T-helper 9 cell (primary cell): ENCODE measurements at regions not wholly inside any gene's neighbourhood (a gene's known extent, or its start where the extent isn't known, plus 50 kb on each side); places are given as distances from the start of the nearest gene placed in this dataset.
"Not testable (repeated sequence)": the region's sequence is repeated elsewhere in the genome, so short reads cannot be mapped to it uniquely, and the experiment has no call there.

ENCODE experiments used
- DNase-seq: peaks from one replicate; pipeline ENCODE4 v3.0.0-alpha.2; 2020

DNA sequence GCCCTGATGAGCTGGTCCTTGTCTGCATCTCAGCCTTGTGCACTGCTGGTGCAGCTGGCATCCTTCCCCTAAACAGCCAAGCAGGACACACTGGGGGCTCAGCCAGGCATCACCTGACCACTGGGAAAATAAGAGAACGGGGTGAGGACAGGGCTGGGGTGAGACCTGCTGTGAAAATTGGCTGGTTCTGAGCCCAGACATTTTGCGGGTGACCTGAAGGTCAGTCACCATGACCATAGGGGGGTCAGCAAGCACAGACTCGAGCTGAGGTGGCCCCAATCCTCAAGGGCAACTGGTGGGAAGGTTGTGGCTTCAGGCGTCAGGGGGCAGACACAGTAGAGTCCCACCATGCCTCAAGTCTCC is 144.9 kb upstream of the TWIST2 start:
- DNase-seq = no peak

DNA sequence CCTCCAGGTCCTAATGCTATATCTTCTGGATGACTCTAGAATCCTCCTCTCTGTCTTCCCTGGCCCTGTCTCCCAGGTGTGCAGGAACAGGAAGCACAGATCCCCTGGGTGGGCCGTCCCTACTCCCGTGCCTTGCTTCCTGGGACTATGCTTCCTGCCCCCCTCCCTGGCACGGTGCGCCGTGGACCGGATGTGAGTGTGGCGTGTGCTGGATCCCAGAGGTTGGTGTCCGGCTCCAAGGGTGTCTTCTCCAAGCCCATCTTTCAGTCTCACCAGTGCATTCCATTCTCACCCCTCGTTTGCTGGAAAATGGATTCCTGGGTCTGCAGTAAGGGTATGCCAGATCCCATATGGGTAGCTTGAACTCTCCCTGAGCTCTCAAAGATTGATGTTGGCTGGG is 144.4 kb upstream of the TWIST2 start:
- DNase-seq = no peak

DNA sequence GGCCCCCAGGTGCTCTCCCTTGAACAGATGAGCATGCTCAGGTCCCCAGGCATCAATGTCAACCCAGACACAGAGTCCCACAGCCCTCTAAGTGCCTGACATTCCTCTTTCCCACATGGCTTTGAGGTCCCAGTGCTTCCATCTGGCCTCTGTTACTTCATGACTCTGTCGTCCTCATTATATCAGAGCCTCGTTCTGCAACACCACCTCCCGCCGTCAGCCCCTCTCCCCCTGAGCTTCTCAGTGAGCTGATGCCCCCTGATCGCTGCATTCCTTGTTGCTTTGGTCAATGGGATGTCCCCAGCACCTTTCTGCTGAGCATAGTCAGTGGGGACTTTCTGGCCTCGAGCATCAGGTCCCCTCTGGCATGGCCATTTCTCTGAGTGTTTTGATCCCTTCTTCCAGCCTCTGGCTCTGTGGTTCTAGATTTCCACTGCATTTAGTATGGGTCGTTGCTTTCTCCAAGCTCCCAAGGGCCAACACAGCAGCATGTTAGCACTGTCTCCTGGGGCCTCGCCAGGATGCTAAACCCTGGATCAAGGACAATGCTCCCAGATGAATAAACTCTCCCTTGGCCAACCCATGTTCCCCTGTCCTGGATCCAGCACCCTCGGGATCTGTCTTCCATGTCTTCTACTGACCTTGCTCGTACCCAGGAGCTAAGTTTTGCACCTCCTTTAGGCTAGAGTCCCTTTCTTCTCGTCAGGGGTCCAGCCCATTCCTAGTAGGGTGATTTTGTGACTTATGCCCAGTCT is 143.2 kb upstream of the TWIST2 start:
- no peak for DNase-seq

DNA sequence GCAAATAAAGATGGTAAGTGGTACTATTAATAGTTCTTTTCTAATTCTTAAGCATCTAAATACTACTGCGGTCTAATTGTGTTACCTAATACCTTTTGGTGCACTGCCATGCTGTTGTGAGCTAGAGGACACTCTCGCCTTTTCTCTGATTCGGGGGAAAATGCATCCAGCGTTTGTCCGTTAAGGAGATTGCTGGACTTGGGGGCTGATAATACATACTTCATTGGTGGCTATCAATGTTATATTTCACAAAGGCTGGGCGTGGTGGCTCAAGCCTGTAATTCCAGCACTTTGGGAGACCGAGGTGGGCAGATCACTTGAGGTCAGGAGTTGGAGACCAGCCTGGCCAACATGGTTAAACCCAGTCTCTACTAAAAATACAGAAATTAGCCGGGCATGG is 141.7 kb upstream of the TWIST2 start:
- DNase-seq = no peak

DNA sequence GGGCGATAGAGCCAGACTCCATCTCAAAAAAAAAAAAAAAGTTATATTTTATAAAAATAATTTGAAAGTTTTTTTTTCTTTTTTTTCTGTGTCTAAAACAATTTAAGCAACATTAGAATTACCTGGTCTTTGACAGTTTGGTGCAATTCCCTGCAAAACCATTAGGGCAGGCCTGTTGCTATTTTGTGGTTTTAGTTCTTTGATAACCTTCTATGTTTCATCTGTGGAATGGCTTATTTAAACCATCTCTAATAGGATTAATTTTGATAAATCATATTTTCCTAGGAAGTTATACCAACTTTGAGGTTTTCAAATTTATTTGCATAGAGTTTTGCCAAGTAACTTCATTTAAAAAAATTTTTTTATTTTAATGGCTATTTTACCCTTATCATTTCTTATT is 141.2 kb upstream of the TWIST2 start:
- DNase-seq = no peak

DNA sequence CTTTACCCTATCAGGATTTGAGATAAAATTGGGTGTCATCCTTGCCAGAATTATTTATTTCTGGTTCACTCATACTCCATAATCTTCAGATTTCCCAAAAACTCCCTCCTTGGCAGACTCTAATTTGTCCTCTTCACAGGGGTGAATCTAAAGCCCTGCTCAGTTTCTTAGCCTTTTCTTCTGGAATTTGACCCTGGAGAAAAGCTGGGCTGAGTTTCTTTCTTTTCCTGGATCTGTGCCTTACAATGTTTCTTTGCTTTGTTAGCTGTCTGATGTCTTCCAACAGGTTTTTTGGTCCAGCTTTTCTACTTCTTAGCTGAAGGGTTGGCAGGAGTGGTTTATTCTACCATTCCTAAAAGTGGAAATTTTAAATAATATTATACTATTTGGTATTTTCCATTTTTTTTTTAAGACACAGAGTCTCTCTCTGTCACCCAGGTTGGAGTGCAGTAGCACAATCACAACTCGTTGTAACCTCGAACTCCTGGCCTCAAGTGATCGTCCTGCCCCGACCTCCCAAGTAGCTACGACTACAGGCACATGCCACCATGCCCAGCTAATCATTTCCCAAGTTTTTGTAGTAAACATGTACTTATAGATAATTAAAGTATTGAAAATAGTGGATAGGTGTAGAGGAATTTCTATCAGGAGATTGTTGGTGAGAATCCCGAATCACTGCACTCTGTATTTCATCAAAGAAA is 138.4 kb upstream of the TWIST2 start:
- DNase-seq = no peak

DNA sequence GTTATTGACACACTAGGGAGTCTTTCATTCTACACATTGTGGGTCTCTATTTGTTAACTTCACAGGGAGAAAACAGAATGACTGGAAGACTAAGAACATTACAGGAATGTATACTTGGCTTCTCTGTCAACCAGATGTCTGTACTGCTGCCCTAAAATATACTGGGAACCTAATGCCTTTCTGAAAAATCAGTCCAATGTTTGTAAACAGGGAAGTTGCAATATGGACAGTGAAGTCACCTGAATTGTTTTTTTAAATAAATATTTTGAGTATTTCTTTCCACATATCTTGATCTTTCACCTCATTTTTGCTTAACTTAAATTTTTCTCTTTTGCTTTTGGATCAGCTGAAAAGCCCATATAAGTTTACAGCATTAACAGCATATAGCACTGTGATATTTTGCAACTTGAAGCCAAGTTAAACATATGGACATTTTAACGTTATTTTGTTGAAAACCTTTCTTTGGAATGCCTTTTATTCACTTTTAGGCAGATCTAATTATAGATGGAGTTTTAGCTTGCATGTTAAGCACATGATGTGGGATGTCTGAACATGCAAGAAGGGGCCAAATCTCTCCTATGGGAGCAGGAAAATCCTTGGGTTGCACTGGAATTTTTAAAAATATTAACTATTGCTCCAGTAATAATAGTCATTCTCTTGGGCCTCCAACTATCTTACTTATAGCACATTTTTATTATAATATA is 137.7 kb upstream of the TWIST2 start:
- no peak for DNase-seq

DNA sequence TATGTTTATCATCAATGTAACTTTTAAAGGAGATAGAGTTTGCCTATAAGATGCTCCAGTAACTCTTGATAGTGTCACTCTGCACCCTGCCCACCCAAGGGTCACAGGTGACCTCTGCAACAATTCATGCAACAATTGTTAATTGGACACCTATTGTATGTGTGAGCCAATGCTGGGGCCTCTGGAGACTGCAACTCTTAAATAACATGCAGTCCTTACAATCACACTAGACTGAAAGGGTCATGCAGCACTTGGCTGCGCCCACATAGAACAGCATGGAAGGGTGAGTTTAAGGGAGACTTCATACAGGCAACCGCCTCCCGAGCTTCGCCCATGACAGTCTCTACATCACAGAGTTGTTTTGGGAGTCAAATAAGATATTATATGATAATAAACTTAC is 137.1 kb upstream of the TWIST2 start:
- no peak for DNase-seq

DNA sequence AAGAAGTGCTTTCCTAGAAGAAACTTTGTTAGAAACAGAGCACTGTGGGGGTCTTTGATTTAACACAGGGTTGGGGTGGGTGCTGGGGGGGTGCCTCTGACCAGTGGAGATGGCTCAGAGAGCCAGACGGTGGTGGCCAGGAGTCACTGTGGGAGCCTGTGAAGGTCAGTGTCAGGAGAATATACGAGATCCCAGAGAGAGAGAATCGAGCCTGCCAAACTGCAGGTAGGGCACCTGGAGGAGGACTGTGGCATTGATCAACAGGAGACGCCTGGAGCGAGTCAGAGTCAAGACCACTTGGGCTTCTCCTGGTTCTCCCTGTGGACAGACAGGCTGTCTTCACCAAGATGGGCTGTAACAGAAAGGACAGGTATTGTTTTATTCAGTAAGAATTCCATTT is 136.5 kb upstream of the TWIST2 start:
- DNase-seq = no peak

DNA sequence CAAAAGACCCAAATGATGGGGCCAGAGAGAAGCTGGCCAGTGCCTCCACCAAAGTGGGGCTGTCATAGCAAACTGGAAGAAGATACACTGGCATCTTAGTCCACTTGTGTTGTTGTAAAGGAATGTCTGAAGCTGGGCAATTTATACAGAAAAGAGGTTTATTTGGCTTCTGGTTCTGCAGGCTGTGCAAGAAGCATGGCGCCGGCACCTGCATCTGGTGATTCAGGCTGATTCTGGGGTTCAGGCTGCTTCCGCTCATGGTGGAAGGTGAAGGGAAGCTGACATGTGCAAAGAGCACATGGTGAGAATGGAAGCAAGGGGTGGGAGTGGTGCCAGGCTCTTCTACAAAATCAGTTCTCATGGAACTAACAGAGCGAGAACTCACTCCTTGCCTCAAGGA is 135.9 kb upstream of the TWIST2 start:
- no peak for DNase-seq

DNA sequence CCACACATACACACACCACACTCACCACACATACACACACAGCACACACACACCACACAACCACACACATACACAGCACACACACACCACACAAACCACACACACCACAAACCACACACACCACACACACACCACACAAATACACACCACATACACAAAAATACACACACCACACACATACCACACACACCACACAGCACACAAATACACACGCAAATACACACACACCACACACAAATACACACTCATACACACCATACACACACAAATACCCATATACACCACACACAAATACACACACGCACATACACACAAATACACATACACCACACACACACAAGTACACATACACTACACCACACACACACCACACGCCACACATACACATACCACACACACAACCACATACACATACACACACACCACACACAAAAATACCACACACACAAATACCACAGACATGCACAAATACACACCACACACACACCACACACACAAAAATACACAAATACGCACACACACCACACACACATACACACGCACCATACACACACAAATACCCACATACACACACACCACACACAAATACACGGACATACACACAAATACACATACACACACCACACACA is 134.6 kb upstream of the TWIST2 start:
- DNase-seq = no peak

DNA sequence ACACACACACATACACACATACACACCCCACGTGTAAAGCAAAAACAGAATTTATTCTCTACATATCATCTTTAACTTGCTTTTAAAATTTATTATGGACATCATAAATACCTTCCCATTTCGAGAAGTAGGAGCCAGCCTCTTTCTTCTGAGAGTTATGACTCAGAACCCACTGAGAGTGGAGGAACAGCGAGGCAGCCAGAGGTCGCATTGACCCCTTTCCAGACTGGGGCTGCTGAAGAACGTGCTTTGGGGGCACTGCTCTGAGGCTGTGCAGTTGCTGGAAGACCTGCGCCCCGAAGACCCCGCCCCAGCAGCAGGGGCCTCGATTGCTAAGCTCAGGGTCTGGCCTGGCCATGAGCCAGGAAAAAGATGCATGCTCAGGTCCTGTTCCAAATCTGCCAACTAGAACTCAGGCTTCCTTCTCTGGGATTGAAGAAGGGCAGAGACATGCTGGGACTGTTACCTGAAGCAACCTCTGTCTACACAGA is 133.8 kb upstream of the TWIST2 start:
- no peak for DNase-seq

DNA sequence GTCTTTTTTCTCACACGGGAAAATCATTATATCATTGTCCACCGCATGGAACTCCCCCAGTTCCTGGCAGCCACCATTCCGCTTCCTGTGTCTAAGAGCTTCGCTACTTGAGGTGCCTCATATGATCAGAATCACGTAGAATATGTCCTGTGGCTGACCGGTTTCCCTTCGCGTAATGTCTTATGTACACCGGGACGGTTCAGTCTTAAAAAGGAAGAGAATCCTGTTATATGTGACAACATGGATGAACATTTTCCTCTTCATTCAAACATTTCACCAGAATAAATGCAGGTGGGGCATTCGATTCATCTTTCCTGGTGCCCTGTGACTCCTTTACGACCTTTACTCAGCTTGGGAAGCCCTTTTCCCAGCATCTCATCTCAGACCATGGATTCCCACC is 131.7 kb upstream of the TWIST2 start:
- no peak for DNase-seq

DNA sequence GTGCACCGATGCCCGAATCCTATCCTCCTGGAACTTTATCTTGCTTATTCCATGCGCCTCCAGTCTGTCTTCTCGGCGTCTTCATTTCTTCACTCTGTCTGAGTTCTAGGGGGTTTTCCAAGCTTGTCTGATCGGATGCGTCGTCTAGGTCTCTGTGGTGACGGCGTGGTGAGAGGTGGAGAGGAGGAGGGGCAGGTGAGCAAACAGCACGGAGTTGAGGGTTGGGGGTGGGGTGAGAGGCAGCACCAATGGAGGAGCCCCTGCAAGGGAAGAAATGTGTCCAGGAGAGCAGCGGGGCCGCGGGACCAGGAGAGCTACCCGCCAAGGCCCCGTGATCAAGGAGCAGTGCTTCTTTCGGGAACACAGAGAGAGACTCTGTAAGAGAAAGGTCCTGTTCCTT is 131.3 kb upstream of the TWIST2 start:
- no peak for DNase-seq

DNA sequence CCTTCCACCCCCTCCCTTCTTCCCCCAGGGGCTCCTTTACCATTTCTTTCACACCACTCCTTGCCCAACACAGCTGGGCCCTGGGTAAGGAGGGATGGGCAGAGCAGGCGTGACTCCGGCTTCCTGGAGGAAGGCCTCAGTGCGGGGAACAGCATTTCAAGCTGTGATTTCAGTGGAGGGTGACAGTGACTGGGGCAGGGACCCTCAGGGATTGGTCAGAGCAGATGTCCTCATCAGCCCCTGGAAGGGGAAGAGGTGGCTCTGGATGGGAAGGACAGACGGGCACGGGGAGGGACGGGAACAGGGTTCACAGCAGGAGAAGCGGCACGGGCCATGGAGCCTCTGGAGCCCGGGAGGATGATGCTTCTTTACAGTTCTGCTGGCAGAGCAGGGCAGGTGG is 130.8 kb upstream of the TWIST2 start:
- no peak for DNase-seq

DNA sequence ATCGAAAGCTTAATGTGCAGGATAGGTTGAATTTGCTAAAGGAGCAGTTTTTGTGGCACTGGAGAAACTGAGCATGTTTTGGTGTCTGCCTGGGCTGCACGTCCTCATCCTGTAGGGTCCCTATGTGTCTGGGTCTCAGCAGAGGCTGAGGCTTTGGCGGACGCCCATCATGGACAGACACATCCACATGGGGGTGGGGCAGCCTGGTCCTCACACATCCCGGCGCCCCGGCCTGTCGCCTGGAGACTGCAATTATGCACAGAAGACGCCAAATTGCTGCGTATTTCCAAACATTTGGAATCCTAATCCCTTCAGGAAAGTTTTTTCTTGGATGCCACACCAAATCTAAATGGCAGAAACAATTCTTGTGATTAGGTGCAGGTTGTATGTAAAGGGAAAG is 128.2 kb upstream of the TWIST2 start:
- no peak for DNase-seq

DNA sequence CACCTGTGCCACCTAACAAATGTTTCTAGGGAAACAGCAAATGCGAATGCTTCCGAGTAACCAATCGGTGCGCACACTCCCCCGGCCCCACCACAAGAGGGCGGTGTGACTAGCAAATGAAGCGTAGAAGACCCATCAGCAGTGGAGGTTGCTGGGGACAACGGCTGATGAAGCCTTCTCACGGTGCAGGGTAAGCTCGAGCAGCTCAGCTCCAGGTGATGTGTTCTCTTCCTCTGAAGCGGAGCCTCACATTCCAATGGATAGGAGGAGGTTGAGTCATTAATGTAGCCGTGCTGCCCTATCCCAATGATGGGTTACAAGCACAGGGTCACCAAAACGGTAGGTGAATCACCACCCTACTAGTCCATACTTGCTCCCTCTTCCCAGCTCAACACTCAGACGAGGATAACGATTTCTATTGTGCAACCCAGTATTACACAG is 127.6 kb upstream of the TWIST2 start:
- peak; percentile 14 for DNase-seq

DNA sequence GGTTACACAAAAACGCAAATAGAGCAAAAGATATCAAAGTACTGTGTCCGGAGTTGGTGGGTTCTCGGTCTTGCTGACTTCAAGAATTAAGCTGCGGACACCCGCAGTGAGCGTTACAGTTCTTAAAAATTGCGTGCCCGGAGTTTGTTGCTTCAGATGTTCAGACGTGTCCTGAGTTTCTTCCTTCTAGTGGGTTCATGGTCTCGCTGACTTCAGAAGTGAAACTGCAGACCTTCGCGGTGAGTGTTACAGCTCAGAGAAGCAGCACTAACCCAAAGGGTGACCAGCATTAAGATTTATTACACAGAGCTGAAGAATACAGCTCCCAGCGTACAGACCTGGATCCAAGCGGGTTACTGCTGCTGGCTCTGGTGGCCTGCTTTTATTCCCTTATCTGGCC is 125.7 kb upstream of the TWIST2 start:
- DNase-seq = no peak

DNA sequence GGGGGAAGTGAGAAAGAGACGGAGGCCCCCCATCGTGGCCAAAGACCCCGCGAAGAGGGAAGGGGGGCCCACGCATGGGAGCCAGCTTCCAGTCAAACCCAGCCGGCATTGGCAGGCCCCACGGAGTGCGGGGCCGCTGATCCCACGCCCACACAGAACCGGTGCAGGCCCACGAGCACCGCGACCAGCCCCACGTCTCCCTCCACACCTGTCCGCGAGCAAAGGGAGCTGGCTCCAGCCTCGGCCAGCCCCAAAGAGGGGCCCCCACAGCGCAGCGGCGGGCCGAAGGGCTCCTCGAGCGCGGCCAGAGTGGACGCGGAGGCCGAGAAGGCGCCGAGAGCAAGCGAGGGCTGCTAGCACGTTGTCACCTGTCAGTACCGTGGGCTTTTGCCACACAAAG is 125.0 kb upstream of the TWIST2 start:
- no peak for DNase-seq

DNA sequence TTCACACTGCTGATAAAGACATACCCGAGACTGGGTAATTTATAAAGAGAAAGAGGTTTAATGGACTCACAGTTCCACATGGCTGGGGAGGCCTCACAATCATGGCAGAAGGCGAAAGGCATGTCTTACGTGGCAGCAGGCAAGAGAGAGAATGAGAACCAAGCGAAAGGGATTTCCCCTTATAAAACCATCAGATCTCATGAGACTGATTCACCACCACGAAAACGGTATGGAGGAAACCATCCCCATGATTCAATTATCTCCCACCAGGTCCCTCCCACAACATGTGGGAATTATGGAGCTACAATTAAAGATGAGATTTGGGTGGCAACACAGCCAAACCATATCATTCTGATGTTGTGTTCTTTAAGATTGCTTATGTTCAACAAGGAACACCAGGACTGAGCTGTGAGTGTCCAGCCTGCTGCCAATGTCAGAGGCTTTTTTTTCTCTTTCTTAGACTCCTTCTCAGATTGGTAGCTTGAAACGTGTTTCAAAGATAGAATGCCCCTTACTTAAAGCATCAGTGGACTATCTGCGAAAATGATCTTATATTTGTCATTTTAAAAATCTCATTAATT is 124.1 kb upstream of the TWIST2 start:
- DNase-seq = not testable (repeated sequence)

DNA sequence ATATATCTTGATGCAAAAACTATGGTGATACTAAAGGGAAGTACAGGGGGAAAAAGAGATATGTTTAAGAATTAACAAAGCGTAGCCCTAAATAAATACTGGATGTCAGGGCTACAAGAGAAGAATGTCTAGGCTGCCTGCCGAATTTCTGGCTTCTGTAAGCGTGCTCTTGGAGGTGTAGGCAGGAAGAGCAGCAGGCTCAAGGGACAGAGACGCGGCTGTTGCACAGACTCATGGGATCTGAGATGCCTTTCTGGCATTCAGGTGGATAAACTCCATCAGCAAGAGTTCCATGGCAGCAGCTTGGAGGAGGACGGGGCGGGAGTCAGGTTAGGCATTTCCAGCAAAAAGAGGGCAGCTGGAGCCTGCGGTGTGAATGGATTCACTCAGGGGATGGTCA is 123.2 kb upstream of the TWIST2 start:
- DNase-seq = no peak

DNA sequence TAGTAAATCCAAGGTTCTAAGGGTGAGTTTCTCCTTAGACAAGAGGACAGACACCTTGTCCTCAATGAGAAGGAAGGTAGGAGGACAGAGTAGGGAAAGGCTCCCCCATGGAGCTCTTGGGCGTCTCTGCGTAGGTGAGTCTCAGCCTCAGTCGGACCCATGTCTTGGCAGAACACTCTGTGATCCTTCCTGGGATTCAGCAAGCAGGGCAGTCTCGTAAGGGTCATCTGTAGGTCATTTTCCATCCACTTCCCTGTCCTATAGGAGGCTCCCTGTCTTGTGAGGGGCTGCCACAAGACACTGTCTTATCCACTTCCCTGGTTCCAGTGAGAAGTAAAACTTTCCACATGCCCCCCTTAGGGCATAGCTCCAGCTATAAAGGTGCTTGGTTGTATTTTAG is 122.6 kb upstream of the TWIST2 start:
- no peak for DNase-seq
